H9 (cell line): ENCODE measurements at regions not wholly inside any gene's neighbourhood (a gene's known extent, or its start where the extent isn't known, plus 50 kb on each side); places are given as distances from the start of the nearest gene placed in this dataset.

Experiments
- DNase-seq: peaks from one replicate; pipeline ENCODE4 v3.0.0-alpha.2; 2017
- H2AFZ ChIP-seq: one replicate; pipeline ENCODE4 v1.6.1; 2013; ENCODE audit warnings: mild to moderate bottlenecking, low read length, control low read depth, moderate library complexity
- H2AK5ac ChIP-seq: 2 replicates; pipeline ENCODE4 v1.6.1; 2013; ENCODE audit warnings: low read length, control low read depth, mixed read lengths; ENCODE audit not compliant: insufficient read length
- H2BK120ac ChIP-seq: one replicate; pipeline ENCODE4 v1.6.1; 2013; ENCODE audit warnings: low read depth, mild to moderate bottlenecking, low read length, control low read depth, inconsistent platforms; ENCODE audit not compliant: poor library complexity, severe bottlenecking
- H2BK12ac ChIP-seq: 2 replicates; pipeline ENCODE4 v1.6.1; 2013; ENCODE audit warnings: low read length, control low read depth, mixed read lengths, low read depth; ENCODE audit not compliant: insufficient read length
- H2BK15ac ChIP-seq: 2 replicates; pipeline ENCODE4 v1.6.1; 2013; ENCODE audit warnings: low read depth, low read length, control low read depth
- H2BK20ac ChIP-seq: one replicate; pipeline ENCODE4 v1.6.1; 2013; ENCODE audit warnings: low read depth, mild to moderate bottlenecking, low read length, control low read depth, inconsistent platforms; ENCODE audit not compliant: poor library complexity, severe bottlenecking
- H2BK5ac ChIP-seq: 2 replicates; pipeline ENCODE4 v1.6.1; 2013; ENCODE audit warnings: low read length, control low read depth, mixed read lengths; ENCODE audit not compliant: insufficient read length
- H3K14ac ChIP-seq: 2 replicates; pipeline ENCODE4 v1.6.1; 2013; ENCODE audit warnings: low read length, control low read depth; ENCODE audit not compliant: insufficient read depth
- H3K18ac ChIP-seq: 2 replicates; pipeline ENCODE4 v1.6.1; 2013; ENCODE audit warnings: low read depth, mild to moderate bottlenecking, mixed read lengths, low read length, control low read depth; ENCODE audit not compliant: insufficient read length
- H3K23ac ChIP-seq: 2 replicates; pipeline ENCODE4 v1.6.1; 2013; ENCODE audit warnings: low read length, control low read depth, mixed read lengths, low read depth; ENCODE audit not compliant: insufficient read length
- H3K23me2 ChIP-seq: 2 replicates; pipeline ENCODE4 v1.6.1; 2013; ENCODE audit warnings: low read depth, mild to moderate bottlenecking, mixed read lengths, low read length, control low read depth; ENCODE audit not compliant: insufficient read length, poor library complexity, severe bottlenecking
- H3K27ac ChIP-seq: 2 replicates; pipeline ENCODE4 v1.5.1; 2013; ENCODE audit warnings: low read length, control low read depth, mixed read lengths, low read depth; ENCODE audit not compliant: insufficient read length
- H3K27me3 ChIP-seq: 2 replicates; pipeline ENCODE4 v1.6.1; 2013; ENCODE audit warnings: low read length, control low read depth, inconsistent platforms; ENCODE audit not compliant: insufficient read depth
- H3K4ac ChIP-seq: 2 replicates; pipeline ENCODE4 v1.6.1; 2013; ENCODE audit warnings: low read depth, mild to moderate bottlenecking, control low read depth, inconsistent platforms, low read length, moderate library complexity
- H3K4me1 ChIP-seq: 2 replicates; pipeline ENCODE4 v1.6.1; 2013; ENCODE audit warnings: low read length, control low read depth, inconsistent platforms; ENCODE audit not compliant: insufficient read depth
- H3K4me2 ChIP-seq: 2 replicates; pipeline ENCODE4 v1.6.1; 2013; ENCODE audit warnings: low read length, control low read depth, mixed read lengths; ENCODE audit not compliant: insufficient read length, insufficient read depth
- H3K56ac ChIP-seq: 2 replicates; pipeline ENCODE4 v1.6.1; 2013; ENCODE audit warnings: low read depth, mild to moderate bottlenecking, mixed read lengths, low read length, control low read depth; ENCODE audit not compliant: insufficient read length
- H3K79me1 ChIP-seq: 2 replicates; pipeline ENCODE4 v1.6.1; 2013; ENCODE audit warnings: low read depth, mild to moderate bottlenecking, moderate library complexity, low read length, control low read depth, inconsistent platforms; ENCODE audit not compliant: insufficient read depth, poor library complexity, severe bottlenecking
- H3K79me2 ChIP-seq: 2 replicates; pipeline ENCODE4 v1.6.1; 2013; ENCODE audit warnings: low read length, control low read depth, inconsistent platforms; ENCODE audit not compliant: insufficient read depth
- H3K9ac ChIP-seq: 2 replicates; pipeline ENCODE4 v1.6.1; 2013; ENCODE audit warnings: low read length, control low read depth, mixed read lengths; ENCODE audit not compliant: insufficient read length; ENCODE audit errors: extremely low read depth
- H3K9me3 ChIP-seq: one replicate; pipeline ENCODE4 v1.6.1; 2013; ENCODE audit warnings: low read depth, low read length, inconsistent platforms; ENCODE audit not compliant: control insufficient read depth
- H3T11ph ChIP-seq: one replicate; pipeline ENCODE4 v1.6.1; 2013; ENCODE audit warnings: mild to moderate bottlenecking, low read length, control low read depth, inconsistent platforms
- H4K20me1 ChIP-seq: one replicate; pipeline ENCODE4 v1.6.1; 2013; ENCODE audit not compliant: control insufficient read depth, insufficient read length, insufficient read depth
- H4K5ac ChIP-seq: 2 replicates; pipeline ENCODE4 v1.6.1; 2013; ENCODE audit warnings: low read depth, mild to moderate bottlenecking, mixed read lengths, low read length, control low read depth; ENCODE audit not compliant: insufficient read length
- H4K8ac ChIP-seq: replicated peaks from 2 replicates; pipeline ENCODE4 v1.6.1; 2013; ENCODE audit warnings: low read length, control low read depth, mixed read lengths, low read depth; ENCODE audit not compliant: insufficient read length
- H4K91ac ChIP-seq: 2 replicates; pipeline ENCODE4 v1.6.1; 2013; ENCODE audit warnings: low read depth, mild to moderate bottlenecking, moderate library complexity, mixed read lengths, low read length, control low read depth; ENCODE audit not compliant: insufficient read length
- H3K27ac Mint-ChIP-seq, 3 experiments: 2 replicates in 2 of 3; 3 replicates in 1 of 3; pipeline ENCODE4 v1.8.0; 2020 to 2021; ENCODE audit warnings: mixed read lengths in 3 of 3, mild to moderate bottlenecking in 1 of 3, moderate library complexity in 1 of 3
- H3K27me3 Mint-ChIP-seq: 2 replicates; pipeline ENCODE4 v1.8.0; 2021; ENCODE audit warnings: low read depth, mild to moderate bottlenecking, moderate library complexity, mixed read lengths
- H3K36me3 Mint-ChIP-seq, 3 experiments: 2 replicates in 2 of 3; 3 replicates in 1 of 3; pipeline ENCODE4 v1.8.0; 2020 to 2021; ENCODE audit warnings: low read depth in 3 of 3, mixed read lengths in 3 of 3; ENCODE audit not compliant: insufficient read depth in 1 of 3
- H3K4me1 Mint-ChIP-seq, 2 experiments: 2 replicates each; pipeline ENCODE4 v1.8.0; 2020; ENCODE audit warnings: mixed read lengths in 2 of 2
- H3K4me3 Mint-ChIP-seq, 2 experiments: 2 replicates in 1 of 2; 3 replicates in 1 of 2; pipeline ENCODE4 v1.8.0; 2020 to 2021; ENCODE audit warnings: mild to moderate bottlenecking in 2 of 2, mixed read lengths in 2 of 2, moderate library complexity in 1 of 2
- H3K9me3 Mint-ChIP-seq, 2 experiments: 2 replicates in 1 of 2; 3 replicates in 1 of 2; pipeline ENCODE4 v1.8.0; 2020; ENCODE audit warnings: mild to moderate bottlenecking in 2 of 2, mixed read lengths in 2 of 2, moderate library complexity in 1 of 2
- CTCF ChIP-seq: fragments of 200-600 bp; sonication (generic); conservative IDR thresholded peaks from 3 replicates; pipeline ENCODE4 v1.8.0; 2021; ENCODE audit warnings: antibody characterized with exemption, mild to moderate bottlenecking
- WGBS: extraction: QIAGEN DNeasy Blood & Tissue Kit; methylation state at CpG from one replicate; pipeline ENCODE4 v1.1.7; 2013; ENCODE audit warnings: missing lambda C conversion rate, low lambda C conversion rate, mixed read lengths; ENCODE audit not compliant: insufficient read length; ENCODE audit errors: extremely low coverage; 5-methylcytosine and 5-hydroxymethylcytosine counted together

GRCh38 chr2:182584462-182584861 is 131.6 kb upstream of the DNAJC10 start:
- no peak overlapping the region for H3K23ac ChIP-seq
- H3K4ac ChIP-seq, result no peak overlapping the region
- H3K9me3 ChIP-seq, result no peaks in the 10 kb centered on the region
- H3K4me1 Mint-ChIP-seq, result peaks cover 17 to 19% of the 10 kb centered on the region in 2 experiments
- no peak overlapping the region for H3T11ph ChIP-seq
- H3K56ac ChIP-seq, result no peak overlapping the region
- no peak for DNase-seq
- no peak overlapping the region for H3K18ac ChIP-seq
- H3K4me3 Mint-ChIP-seq, result no peak overlapping the region
- no peak overlapping the region for H3K9ac ChIP-seq
- no peaks in the 10 kb centered on the region for H3K9me3 Mint-ChIP-seq
- no peaks in the 10 kb centered on the region for H4K20me1 ChIP-seq
- no peak overlapping the region for H2AK5ac ChIP-seq
- no peak overlapping the region for H2BK120ac ChIP-seq
- H2AFZ ChIP-seq, result no peak overlapping the region
- H3K79me1 ChIP-seq, result no peaks in the 10 kb centered on the region
- no peak overlapping the region for H3K14ac ChIP-seq
- no peak overlapping the region for H4K5ac ChIP-seq
- no peak for TF ChIP-seq CTCF
- WGBS, result no CpG with 5 or more reads among the region's 3 CpGs
- no peaks in the 10 kb centered on the region for H3K36me3 Mint-ChIP-seq
- no peak overlapping the region for H3K27ac Mint-ChIP-seq
- H2BK12ac ChIP-seq, result no peak overlapping the region
- no peaks in the 10 kb centered on the region for H3K27me3 Mint-ChIP-seq
- no peak overlapping the region for H2BK20ac ChIP-seq
- no peaks in the 10 kb centered on the region for H3K27me3 ChIP-seq
- H3K79me2 ChIP-seq, result no peaks in the 10 kb centered on the region
- no peaks in the 10 kb centered on the region for H3K23me2 ChIP-seq
- H3K4me1 ChIP-seq, result no peaks in the 10 kb centered on the region
- H2BK15ac ChIP-seq, result no peak overlapping the region
- H4K8ac ChIP-seq, result no peak overlapping the region
- H3K4me2 ChIP-seq, result no peak overlapping the region
- H4K91ac ChIP-seq, result no peak overlapping the region
- H3K27ac ChIP-seq, result no peak overlapping the region
- no peak overlapping the region for H2BK5ac ChIP-seq
